ENCODE measurements at regions not wholly inside any gene's neighbourhood (a gene's known extent, or its start where the extent isn't known, plus 50 kb on each side); places are given as distances from the start of the nearest gene placed in this dataset.

DNA sequence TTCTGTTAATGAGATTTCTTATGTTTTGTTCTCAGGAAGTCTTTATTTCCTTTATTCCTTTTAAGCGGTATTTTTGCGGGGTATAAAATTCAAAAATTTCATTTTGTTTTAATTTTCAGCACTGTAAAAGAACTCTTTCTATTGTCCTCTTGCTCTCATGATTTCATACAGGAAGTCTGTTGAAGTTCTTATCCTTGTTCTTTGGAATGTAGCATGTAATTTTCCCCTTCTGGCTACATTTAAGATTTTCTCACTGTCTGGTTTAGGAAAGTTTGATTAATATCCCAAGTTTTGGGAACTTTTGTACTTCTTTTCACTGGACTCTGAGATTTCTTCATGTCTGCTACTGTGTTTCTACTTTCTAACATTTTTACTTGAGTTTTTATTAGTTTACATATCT, 581.4 kb upstream of the GJE1 start:
- Histone ChIP-seq H3K4me2 (ENCODE audit: low read length) (no peak overlapping the region), H3K27me3 (ENCODE audit: control insufficient read depth, insufficient read depth, low read length) (no peaks in the 10 kb centered on the region), H3K36me3 (ENCODE audit: insufficient read depth, low read length) (no peaks in the 10 kb centered on the region), H3K9me3 (replicated peaks; ENCODE audit: low read length) (peaks cover 6% of the 10 kb centered on the region), H3K4me3 (ENCODE audit: low read length) (no peak overlapping the region), H3K4me1 (ENCODE audit: control insufficient read depth, insufficient read depth, low read length) (peaks cover 15% of the 10 kb centered on the region), H3K9ac (ENCODE audit: low read depth, low read length) (no peak overlapping the region)

DNA sequence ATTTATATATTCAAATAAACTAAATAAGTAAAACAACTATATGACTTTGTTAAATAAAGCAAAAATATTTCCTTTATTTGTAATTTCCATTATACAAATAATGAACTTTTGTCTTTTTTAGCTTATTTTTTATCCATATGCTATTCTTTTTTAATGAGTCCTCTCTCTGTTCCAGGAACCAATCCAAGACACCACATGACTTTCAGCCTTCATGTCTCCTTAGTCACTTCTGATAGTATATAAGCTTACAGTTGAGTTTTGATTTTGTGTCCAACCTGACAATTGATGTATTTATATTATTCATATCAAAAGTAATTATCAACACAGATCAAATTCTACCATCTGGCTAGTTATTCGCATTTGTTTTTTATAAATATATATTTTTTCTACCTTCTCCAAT, 582.3 kb upstream of the GJE1 start:
- peaks cover 6% of the 10 kb centered on the region for H3K9me3 ChIP-seq (replicated peaks; ENCODE audit: low read length)
- H3K4me1 ChIP-seq (ENCODE audit: control insufficient read depth, insufficient read depth, low read length): peaks cover 15% of the 10 kb centered on the region
- H3K27me3 ChIP-seq (ENCODE audit: control insufficient read depth, insufficient read depth, low read length): no peaks in the 10 kb centered on the region

DNA sequence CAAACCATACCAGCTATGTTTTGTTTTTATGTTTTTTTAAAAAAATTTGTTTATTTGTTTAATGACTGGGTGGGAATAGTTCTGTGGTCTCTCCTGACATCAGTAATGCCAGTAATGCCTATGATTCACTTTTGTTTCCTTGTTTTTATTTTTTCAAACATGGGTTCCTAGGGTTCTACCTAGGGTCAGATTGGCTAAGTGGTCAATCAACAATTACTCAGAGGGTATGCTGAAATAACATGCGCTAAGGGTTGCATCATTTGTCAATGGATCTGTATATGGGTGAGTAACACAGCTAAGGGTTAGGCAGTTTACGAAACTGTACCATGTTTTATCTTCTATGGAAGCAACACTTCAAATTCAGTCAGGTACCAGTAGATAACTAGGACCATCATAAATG, 583.8 kb upstream of the GJE1 start:
- H3K9ac ChIP-seq (ENCODE audit: low read depth, low read length): no peak overlapping the region
- no peak overlapping the region for H3K4me3 ChIP-seq (ENCODE audit: low read length)
- H3K36me3 ChIP-seq (ENCODE audit: insufficient read depth, low read length): no peaks in the 10 kb centered on the region
- H3K4me2 ChIP-seq (ENCODE audit: low read length): no peak overlapping the region
- peaks cover 6% of the 10 kb centered on the region for H3K9me3 ChIP-seq (replicated peaks; ENCODE audit: low read length)
- H3K27me3 ChIP-seq (ENCODE audit: control insufficient read depth, insufficient read depth, low read length): no peaks in the 10 kb centered on the region
- H3K4me1 ChIP-seq (ENCODE audit: control insufficient read depth, insufficient read depth, low read length): peaks cover 15% of the 10 kb centered on the region

More for the DNA sequence above, 582.3 kb upstream of the GJE1 start:
- Histone ChIP-seq H3K36me3 (ENCODE audit: insufficient read depth, low read length) (no peaks in the 10 kb centered on the region), H3K4me3 (ENCODE audit: low read length) (no peak overlapping the region), H3K4me2 (ENCODE audit: low read length) (no peak overlapping the region), H3K9ac (ENCODE audit: low read depth, low read length) (no peak overlapping the region)

DNA sequence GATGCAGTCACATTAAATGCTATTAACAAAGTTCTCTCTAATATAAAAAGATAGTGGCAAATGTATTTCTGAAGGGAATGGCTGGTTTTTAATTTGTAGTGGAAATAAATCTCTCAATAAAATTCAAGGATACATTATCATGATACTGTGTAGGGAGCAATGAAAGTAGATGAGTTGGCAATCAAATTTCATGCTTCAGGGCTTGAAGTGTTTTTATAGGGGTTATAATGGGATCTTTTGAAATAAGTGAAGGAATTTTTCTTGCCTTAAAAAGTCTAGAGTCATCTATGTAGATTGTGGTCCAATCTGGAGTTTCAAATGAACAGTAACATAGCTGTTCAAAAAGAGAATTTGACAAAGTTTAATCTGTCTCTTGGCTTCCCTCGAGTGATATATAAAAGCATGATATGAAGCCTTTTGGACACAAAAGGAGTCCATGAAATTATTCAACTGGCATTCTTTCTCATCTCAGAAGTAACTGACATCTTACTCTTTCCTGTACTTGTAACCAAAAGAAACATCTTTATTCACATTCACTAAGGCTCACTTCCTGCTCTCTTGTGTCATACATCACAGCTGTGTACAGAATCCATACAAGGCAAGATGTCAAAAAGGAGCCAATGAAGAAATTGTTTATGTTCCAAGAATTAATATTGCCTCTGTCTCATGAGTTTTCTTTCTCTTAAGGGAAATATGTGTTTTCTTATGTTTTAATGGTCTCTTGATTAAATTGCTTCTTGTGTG, 591.0 kb upstream of the GJE1 start:
- H3K9me3 ChIP-seq (replicated peaks; ENCODE audit: low read length): no peaks in the 10 kb centered on the region
- H3K4me3 ChIP-seq (ENCODE audit: low read length): no peak overlapping the region
- no peaks in the 10 kb centered on the region for H3K36me3 ChIP-seq (ENCODE audit: insufficient read depth, low read length)
- no peak overlapping the region for H3K4me2 ChIP-seq (ENCODE audit: low read length)
- no peaks in the 10 kb centered on the region for H3K4me1 ChIP-seq (ENCODE audit: control insufficient read depth, insufficient read depth, low read length)
- no peak overlapping the region for H3K9ac ChIP-seq (ENCODE audit: low read depth, low read length)
- no peaks in the 10 kb centered on the region for H3K27me3 ChIP-seq (ENCODE audit: control insufficient read depth, insufficient read depth, low read length)

DNA sequence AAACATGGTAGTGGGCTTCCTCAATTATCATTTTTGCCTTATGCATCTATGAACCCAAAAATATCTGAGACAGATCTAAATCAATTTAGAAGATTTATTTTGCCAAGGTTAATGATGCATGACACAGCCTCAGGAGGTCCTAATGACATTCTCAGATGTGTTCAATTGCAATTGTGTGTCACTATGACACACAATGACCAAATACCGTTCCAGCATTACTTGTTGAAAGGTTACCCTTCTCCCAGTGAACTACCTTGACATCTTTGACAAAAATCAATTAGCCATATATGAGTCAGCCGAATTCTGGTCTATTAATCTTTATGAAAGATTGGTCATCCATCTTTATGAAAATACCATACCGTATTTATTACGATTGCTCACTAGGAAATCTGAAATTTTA, 592.5 kb upstream of the GJE1 start:
- Histone ChIP-seq H3K4me2 (ENCODE audit: low read length) (no peak overlapping the region), H3K4me1 (ENCODE audit: control insufficient read depth, insufficient read depth, low read length) (no peaks in the 10 kb centered on the region), H3K4me3 (ENCODE audit: low read length) (no peak overlapping the region), H3K27me3 (ENCODE audit: control insufficient read depth, insufficient read depth, low read length) (no peaks in the 10 kb centered on the region), H3K9me3 (replicated peaks; ENCODE audit: low read length) (no peaks in the 10 kb centered on the region), H3K9ac (ENCODE audit: low read depth, low read length) (no peak overlapping the region), H3K36me3 (ENCODE audit: insufficient read depth, low read length) (no peaks in the 10 kb centered on the region)

DNA sequence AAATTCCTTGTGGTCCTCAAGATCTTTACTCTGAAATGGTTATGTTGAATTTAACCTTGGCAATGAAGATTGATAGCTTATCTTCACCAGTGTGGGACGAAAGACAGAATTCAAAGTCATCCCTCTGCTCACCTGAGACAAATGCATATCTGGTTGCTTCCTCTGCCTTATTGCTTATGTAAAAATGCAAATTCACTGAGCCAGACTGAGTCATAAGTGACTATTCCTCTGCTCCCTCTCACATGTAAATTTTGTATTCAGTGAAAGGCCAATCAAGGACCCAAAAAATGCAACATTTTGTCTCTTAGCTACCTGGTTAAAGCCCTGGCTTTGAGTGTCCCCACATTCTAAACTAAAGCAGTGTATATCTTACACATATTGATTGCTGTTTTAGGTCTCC, 593.1 kb upstream of the GJE1 start:
- no peaks in the 10 kb centered on the region for H3K9me3 ChIP-seq (replicated peaks; ENCODE audit: low read length)
- no peak overlapping the region for H3K4me2 ChIP-seq (ENCODE audit: low read length)
- H3K9ac ChIP-seq (ENCODE audit: low read depth, low read length): no peak overlapping the region
- H3K4me3 ChIP-seq (ENCODE audit: low read length): no peak overlapping the region
- H3K36me3 ChIP-seq (ENCODE audit: insufficient read depth, low read length): no peaks in the 10 kb centered on the region
- H3K4me1 ChIP-seq (ENCODE audit: control insufficient read depth, insufficient read depth, low read length): no peaks in the 10 kb centered on the region
- H3K27me3 ChIP-seq (ENCODE audit: control insufficient read depth, insufficient read depth, low read length): no peaks in the 10 kb centered on the region

DNA sequence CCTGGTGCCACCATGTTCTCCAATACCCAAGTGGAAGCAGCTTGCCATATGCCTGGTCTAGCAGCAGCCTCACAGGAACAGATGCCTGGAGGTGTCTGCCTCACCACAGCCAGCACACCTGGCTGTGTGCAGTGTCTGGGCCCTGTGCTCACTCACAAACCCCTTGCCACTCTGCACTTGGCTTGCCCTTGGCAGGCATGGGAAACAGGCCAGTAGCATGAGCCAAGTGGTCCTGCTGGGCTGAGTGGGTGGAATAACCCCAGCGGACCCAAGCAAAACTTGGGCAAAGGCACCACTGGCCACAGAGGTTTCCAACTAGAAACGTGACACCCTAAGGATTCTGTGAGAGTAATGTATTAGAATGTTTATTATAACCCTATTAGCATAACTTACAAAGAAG, 600.5 kb upstream of the GJE1 start:
- Histone ChIP-seq H3K27me3 (ENCODE audit: control insufficient read depth, insufficient read depth, low read length) (no peaks in the 10 kb centered on the region), H3K9me3 (replicated peaks; ENCODE audit: low read length) (peaks cover 5% of the 10 kb centered on the region), H3K4me2 (ENCODE audit: low read length) (no peak overlapping the region), H3K4me1 (ENCODE audit: control insufficient read depth, insufficient read depth, low read length) (no peaks in the 10 kb centered on the region), H3K36me3 (ENCODE audit: insufficient read depth, low read length) (no peaks in the 10 kb centered on the region), H3K9ac (ENCODE audit: low read depth, low read length) (no peak overlapping the region), H3K4me3 (ENCODE audit: low read length) (no peak overlapping the region)

DNA sequence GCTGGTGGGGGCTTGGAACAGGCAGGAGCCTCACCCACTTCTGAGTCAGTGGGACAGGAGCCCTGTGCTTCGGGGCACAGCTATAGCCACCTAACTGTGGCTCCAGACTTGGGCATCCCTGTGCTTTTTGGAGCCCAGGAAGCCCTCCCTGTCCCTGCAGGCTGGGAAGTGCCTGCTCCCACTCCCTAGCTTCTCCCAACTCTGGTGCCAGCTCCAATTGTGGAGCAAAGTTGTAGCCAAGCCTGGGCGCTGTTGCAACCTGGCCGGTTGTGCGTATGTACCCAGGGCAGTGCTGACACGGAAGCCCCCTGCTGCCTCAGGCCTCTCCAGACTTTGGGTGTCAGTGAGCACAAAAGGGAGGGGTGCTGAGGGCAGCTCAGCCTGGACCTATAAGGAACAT, 601.7 kb upstream of the GJE1 start:
- no peak overlapping the region for H3K4me2 ChIP-seq (ENCODE audit: low read length)
- peaks cover 5% of the 10 kb centered on the region for H3K9me3 ChIP-seq (replicated peaks; ENCODE audit: low read length)
- H3K4me3 ChIP-seq (ENCODE audit: low read length): no peak overlapping the region
- H3K36me3 ChIP-seq (ENCODE audit: insufficient read depth, low read length): no peaks in the 10 kb centered on the region
- no peaks in the 10 kb centered on the region for H3K4me1 ChIP-seq (ENCODE audit: control insufficient read depth, insufficient read depth, low read length)
- no peaks in the 10 kb centered on the region for H3K27me3 ChIP-seq (ENCODE audit: control insufficient read depth, insufficient read depth, low read length)
- H3K9ac ChIP-seq (ENCODE audit: low read depth, low read length): no peak overlapping the region

DNA sequence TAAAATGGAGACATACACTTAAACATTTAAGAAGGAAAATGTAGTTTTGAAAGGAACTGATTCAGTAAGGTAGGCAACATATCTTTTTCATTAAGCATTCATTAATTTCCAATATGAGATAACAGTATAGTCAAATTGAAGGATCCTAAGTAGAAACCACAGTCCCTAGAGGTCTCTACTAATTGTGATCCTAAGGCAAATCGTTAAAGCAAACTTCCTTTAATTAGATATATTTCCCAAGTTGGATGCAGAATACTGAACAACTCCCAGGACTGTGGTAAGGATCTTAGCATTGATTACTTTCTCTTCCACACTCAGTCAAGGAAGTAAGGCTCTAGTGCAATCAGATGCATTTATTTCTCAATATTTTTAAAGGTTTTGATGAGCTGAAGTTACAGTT, 604.1 kb upstream of the GJE1 start:
- Histone ChIP-seq H3K4me3 (ENCODE audit: low read length) (no peak overlapping the region), H3K27me3 (ENCODE audit: control insufficient read depth, insufficient read depth, low read length) (no peaks in the 10 kb centered on the region), H3K9ac (ENCODE audit: low read depth, low read length) (no peak overlapping the region), H3K9me3 (replicated peaks; ENCODE audit: low read length) (peaks cover 5% of the 10 kb centered on the region), H3K36me3 (ENCODE audit: insufficient read depth, low read length) (no peaks in the 10 kb centered on the region), H3K4me1 (ENCODE audit: control insufficient read depth, insufficient read depth, low read length) (no peaks in the 10 kb centered on the region), H3K4me2 (ENCODE audit: low read length) (no peak overlapping the region)

DNA sequence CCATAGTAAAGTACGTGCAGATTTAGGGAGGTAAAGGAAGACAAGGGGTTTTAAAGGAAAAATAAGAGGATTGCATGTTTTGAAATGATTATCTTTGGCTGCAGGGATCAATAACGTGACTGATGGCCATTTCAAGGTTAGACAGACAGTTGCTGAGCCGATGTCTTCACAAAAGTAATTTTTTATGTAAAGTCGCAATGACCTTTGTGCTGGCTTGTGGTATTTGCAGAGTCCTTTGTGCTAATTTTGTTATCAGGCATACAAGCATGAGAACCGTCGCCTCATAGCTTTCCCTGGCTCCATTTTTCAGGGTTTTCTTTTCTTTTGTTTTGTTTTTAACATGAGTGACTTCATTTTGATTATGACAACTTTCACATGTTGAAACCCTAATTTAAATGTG, 605.7 kb upstream of the GJE1 start:
- Histone ChIP-seq H3K9ac (ENCODE audit: low read depth, low read length) (no peak overlapping the region), H3K4me3 (ENCODE audit: low read length) (no peak overlapping the region), H3K9me3 (replicated peaks; ENCODE audit: low read length) (peaks cover 4% of the 10 kb centered on the region), H3K36me3 (ENCODE audit: insufficient read depth, low read length) (no peaks in the 10 kb centered on the region), H3K27me3 (ENCODE audit: control insufficient read depth, insufficient read depth, low read length) (no peaks in the 10 kb centered on the region), H3K4me1 (ENCODE audit: control insufficient read depth, insufficient read depth, low read length) (no peaks in the 10 kb centered on the region), H3K4me2 (ENCODE audit: low read length) (no peak overlapping the region)

DNA sequence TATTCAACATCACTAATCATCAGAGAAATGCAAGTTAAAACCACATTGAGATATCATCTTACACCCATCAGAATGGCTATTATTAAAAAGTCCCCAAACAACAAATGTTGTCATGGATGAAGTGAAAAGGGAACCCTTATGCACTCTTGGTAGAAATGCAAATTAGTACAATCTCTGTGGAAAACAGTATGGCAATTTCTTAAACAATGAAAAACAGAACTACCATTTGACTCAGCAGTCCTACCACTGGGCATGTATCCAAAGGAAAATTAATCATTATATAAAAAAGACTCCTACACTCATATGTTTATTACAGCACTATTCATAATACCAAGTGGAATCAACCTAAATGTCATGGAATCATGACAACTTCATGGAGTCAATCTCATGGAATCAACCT, 611.3 kb upstream of the GJE1 start:
- Histone ChIP-seq H3K4me3 (ENCODE audit: low read length) (no peak overlapping the region), H3K4me2 (ENCODE audit: low read length) (no peak overlapping the region), H3K4me1 (ENCODE audit: control insufficient read depth, insufficient read depth, low read length) (no peaks in the 10 kb centered on the region), H3K9me3 (replicated peaks; ENCODE audit: low read length) (no peaks in the 10 kb centered on the region), H3K9ac (ENCODE audit: low read depth, low read length) (no peak overlapping the region), H3K27me3 (ENCODE audit: control insufficient read depth, insufficient read depth, low read length) (no peaks in the 10 kb centered on the region), H3K36me3 (ENCODE audit: insufficient read depth, low read length) (no peaks in the 10 kb centered on the region)

DNA sequence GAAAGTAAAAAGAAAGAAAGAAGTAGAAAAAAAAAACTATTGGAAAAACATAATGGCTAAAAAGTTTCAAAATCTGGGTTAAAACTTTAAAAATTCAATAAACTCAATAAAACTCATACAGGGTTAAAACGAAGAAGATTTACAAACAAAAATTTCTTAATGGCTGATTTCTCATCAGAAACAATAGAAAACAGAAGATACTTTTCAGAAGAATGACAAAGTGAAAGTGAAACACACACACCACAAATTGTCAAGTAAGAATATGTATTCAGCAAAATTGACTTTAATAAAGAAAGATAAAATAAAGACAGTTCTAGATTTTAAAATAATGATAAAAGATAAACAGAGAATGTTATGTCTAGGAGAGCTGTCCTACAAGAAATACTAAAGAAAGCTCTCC, 618.9 kb upstream of the GJE1 start:
- no peaks in the 10 kb centered on the region for H3K36me3 ChIP-seq (ENCODE audit: insufficient read depth, low read length)
- no peaks in the 10 kb centered on the region for H3K27me3 ChIP-seq (ENCODE audit: control insufficient read depth, insufficient read depth, low read length)
- H3K9me3 ChIP-seq (replicated peaks; ENCODE audit: low read length): no peaks in the 10 kb centered on the region
- H3K4me3 ChIP-seq (ENCODE audit: low read length): no peak overlapping the region
- H3K4me2 ChIP-seq (ENCODE audit: low read length): peak overlapping the region; percentile 34
- no peaks in the 10 kb centered on the region for H3K4me1 ChIP-seq (ENCODE audit: control insufficient read depth, insufficient read depth, low read length)
- peak overlapping the region; percentile 7 for H3K9ac ChIP-seq (ENCODE audit: low read depth, low read length)

All from skeletal muscle satellite cell (primary cell).